Activated naive CD4-positive, alpha-beta T cell treated with anti-CD3 and anti-CD28 coated beads, Interleukin-2, amount 50 U/mL, for 24 hours (primary cell): ENCODE measurements at regions not wholly inside any gene's neighbourhood (a gene's known extent, or its start where the extent isn't known, plus 50 kb on each side); places are given as distances from the start of the nearest gene placed in this dataset.

Experiments used
- H3K27ac Mint-ChIP-seq: one replicate; pipeline ENCODE4 v1.8.0; 2021; ENCODE audit warnings: mild to moderate bottlenecking, mixed read lengths
- H3K27me3 Mint-ChIP-seq: one replicate; pipeline ENCODE4 v1.8.0; 2021; ENCODE audit warnings: mixed read lengths
- H3K36me3 Mint-ChIP-seq: one replicate; pipeline ENCODE4 v1.8.0; 2021; ENCODE audit warnings: mixed read lengths
- H3K4me1 Mint-ChIP-seq: one replicate; pipeline ENCODE4 v1.8.0; 2021; ENCODE audit warnings: mixed read lengths
- H3K4me3 Mint-ChIP-seq: one replicate; pipeline ENCODE4 v1.8.0; 2021; ENCODE audit warnings: mild to moderate bottlenecking, mixed read lengths
- H3K9me3 Mint-ChIP-seq: one replicate; pipeline ENCODE4 v1.8.0; 2021; ENCODE audit warnings: mixed read lengths

DNA sequence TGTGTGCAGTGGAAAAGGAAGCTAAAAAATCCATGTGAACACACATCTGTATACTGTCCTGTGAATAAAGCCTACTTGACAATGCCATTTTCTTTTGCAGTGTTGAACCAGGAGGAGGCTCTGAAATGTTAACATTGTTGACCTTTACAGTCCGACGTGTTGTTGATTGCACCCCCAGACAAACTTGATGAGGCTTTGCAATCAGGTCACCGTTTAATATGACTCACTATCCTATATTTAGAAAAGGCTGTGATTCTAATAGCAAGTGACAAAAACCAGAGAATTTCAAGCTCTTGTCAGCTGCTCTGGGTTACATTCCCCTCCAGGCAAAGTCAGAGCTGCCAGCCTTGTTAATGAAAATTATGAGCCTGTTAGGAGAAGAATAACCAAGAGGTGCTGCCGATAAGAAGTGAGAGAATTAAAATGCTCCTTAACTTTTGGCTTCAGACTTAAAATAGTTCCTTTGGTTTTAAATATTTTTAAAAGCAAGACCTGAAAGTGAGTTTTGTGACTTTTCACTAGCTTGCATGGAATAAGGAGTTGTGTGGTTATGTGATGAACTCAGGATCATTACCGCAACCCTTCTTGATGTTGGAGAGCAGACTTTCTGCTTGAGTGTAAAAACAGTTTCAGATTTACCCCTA lies 162.1 kb downstream of the QPCT start:
- Mint-ChIP-seq H3K9me3 (no peaks in the 10 kb centered on the region), H3K4me3 (no peak overlapping the region), H3K27ac (no peak overlapping the region), H3K4me1 (no peaks in the 10 kb centered on the region), H3K36me3 (no peaks in the 10 kb centered on the region), H3K27me3 (peaks cover 3% of the 10 kb centered on the region)

DNA sequence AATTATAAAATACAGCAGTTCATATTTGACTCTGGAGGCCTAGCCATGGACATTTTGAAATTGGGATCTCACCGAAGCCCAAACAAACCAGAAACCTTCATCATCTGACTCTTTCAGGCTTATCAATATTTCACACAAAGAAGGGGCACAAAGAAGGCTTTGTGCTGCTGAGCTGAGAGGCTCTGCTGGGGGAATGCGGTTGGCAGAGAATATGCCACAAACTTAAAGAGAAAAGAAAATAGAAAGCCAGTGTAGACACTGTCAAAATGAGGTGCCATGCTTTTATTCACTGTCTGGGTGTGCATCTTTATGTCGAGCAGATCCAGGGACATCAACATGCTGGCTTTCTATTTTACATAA lies 162.6 kb downstream of the QPCT start:
- no peaks in the 10 kb centered on the region for H3K4me1 Mint-ChIP-seq
- H3K27ac Mint-ChIP-seq: no peak overlapping the region
- H3K36me3 Mint-ChIP-seq: no peaks in the 10 kb centered on the region
- no peaks in the 10 kb centered on the region for H3K9me3 Mint-ChIP-seq
- no peak overlapping the region for H3K4me3 Mint-ChIP-seq
- H3K27me3 Mint-ChIP-seq: no peaks in the 10 kb centered on the region

DNA sequence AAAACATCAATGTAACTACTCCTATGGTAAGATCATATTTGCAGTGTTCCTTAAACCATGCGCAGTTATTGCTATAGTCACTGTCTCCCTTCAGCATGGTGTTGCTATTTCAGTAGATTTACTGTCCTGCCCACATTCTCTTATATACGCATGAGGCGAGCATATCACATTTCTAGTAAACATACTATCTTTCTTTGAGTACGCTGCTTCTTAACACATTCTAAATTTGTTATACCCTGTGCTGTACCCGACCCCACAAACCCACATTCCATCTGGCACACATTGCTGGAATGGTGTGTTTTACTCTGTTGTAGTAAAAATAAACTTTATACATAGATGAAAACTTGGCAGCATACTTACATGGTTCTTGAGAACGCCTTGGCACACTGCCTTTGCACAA lies 163.3 kb downstream of the QPCT start:
- H3K27ac Mint-ChIP-seq: no peak overlapping the region
- no peaks in the 10 kb centered on the region for H3K36me3 Mint-ChIP-seq
- no peaks in the 10 kb centered on the region for H3K4me1 Mint-ChIP-seq
- no peak overlapping the region for H3K4me3 Mint-ChIP-seq
- no peaks in the 10 kb centered on the region for H3K9me3 Mint-ChIP-seq
- no peaks in the 10 kb centered on the region for H3K27me3 Mint-ChIP-seq

DNA sequence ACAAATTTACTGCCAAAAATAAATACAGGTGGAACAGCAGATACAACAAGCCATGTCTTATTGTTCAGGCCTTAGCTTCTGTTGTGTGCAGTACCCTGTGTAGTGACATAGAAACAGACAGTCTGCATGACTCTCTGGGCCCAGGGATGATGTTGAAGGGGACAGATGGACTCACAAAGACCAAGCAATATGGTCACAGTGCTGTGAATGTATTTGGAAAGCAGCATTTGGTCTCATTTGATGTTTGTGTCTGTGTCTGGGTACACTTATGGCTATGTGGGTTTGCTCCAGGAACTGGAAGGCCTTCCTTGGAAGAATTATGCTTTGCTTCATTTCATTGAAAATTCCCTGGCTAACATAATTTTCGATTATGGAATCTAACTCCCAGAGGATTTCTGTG lies 158.5 kb downstream of the CDC42EP3 start:
- Mint-ChIP-seq H3K4me1 (no peaks in the 10 kb centered on the region), H3K27me3 (no peaks in the 10 kb centered on the region), H3K27ac (no peak overlapping the region), H3K4me3 (no peak overlapping the region), H3K9me3 (no peaks in the 10 kb centered on the region), H3K36me3 (no peaks in the 10 kb centered on the region)

DNA sequence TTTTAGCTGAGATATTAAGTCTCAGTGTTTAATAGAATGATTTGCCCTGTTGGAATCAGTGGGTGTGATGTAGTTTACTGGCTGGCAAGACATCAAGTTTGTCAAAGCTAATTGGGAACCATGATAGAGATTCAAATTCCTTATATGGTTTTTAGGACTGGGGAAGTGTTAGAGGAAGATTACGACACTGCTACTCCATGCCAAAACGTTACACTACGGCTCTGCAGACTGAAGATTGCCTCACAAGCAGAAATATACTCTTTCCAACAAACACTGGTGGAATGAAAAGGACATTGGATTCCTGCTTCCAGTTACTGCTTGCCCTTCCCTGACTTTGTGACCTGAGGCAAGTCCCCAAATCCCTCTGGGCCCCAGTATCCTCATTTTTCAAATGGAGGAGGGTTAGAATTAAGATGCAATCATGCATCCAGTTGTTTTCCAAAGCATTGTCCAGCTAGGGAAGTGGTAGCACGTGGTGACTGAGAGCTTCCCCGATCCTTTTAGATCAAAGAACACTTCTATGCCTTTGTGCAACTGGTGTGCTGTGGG lies 147.6 kb downstream of the CDC42EP3 start:
- no peak overlapping the region for H3K27ac Mint-ChIP-seq
- H3K27me3 Mint-ChIP-seq: no peaks in the 10 kb centered on the region
- no peaks in the 10 kb centered on the region for H3K9me3 Mint-ChIP-seq
- no peak overlapping the region for H3K4me3 Mint-ChIP-seq
- H3K4me1 Mint-ChIP-seq: no peaks in the 10 kb centered on the region
- no peaks in the 10 kb centered on the region for H3K36me3 Mint-ChIP-seq

DNA sequence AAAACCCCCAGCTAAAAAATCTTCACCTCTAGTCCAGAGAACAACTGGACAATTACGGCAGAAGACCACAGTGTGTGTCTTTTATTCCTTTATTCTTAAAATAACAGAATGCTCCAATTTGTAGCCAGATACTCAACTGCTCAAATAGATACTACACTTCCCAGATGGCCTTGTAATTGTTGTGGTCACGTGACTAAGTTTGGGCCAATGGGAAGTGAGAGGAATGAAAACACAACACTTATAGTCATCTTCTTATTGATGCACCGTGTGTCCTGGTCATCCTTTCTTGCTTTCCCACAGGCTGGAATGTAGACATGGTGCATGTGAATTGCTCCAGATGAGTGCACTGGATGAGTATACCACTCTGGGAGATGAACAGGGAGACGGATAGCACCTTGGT lies 145.1 kb downstream of the CDC42EP3 start:
- H3K36me3 Mint-ChIP-seq: no peaks in the 10 kb centered on the region
- H3K4me1 Mint-ChIP-seq: no peaks in the 10 kb centered on the region
- no peak overlapping the region for H3K27ac Mint-ChIP-seq
- no peaks in the 10 kb centered on the region for H3K27me3 Mint-ChIP-seq
- H3K4me3 Mint-ChIP-seq: no peak overlapping the region
- no peaks in the 10 kb centered on the region for H3K9me3 Mint-ChIP-seq

DNA sequence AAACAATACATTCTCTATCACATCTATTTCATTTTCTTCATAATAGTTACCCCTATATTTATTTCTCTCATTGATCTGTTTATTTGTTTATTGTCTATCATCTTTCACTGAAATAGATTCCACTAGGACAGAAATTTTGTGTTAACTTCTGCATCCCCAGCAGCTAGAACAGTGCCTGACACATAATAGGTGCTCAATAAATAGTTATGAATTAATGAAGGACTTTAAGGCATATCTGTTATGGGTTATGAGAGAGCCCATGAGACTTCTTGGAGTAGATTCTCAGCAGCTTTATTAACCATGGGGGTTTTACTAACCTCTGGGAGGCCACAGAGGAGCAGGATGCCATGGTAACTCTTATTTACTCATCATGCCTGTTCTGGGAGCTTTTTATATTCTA lies 144.6 kb downstream of the CDC42EP3 start:
- Mint-ChIP-seq H3K4me1 (no peaks in the 10 kb centered on the region), H3K27me3 (no peaks in the 10 kb centered on the region), H3K36me3 (no peaks in the 10 kb centered on the region), H3K4me3 (no peak overlapping the region), H3K27ac (no peak overlapping the region), H3K9me3 (no peaks in the 10 kb centered on the region)

DNA sequence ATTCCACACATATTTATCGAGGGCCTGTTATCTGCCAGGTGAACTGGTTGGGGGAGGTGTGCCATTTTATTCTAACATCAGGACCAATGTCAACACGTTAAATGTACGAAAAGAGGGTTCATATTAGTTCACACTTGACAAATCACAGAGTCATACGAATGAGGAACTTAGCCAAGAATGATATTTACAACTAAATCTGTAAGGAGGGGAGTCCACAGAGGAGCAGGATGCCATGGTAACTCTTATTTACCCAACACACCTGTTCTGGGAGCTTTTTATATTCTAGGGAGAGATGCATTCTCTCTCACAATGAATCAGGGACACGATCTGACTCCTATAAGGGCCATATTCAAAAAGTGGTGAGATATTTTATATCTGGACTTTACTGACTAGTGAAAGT lies 144.1 kb downstream of the CDC42EP3 start:
- H3K4me3 Mint-ChIP-seq: no peak overlapping the region
- H3K36me3 Mint-ChIP-seq: no peaks in the 10 kb centered on the region
- H3K4me1 Mint-ChIP-seq: no peaks in the 10 kb centered on the region
- H3K27me3 Mint-ChIP-seq: no peaks in the 10 kb centered on the region
- H3K9me3 Mint-ChIP-seq: no peaks in the 10 kb centered on the region
- no peak overlapping the region for H3K27ac Mint-ChIP-seq

DNA sequence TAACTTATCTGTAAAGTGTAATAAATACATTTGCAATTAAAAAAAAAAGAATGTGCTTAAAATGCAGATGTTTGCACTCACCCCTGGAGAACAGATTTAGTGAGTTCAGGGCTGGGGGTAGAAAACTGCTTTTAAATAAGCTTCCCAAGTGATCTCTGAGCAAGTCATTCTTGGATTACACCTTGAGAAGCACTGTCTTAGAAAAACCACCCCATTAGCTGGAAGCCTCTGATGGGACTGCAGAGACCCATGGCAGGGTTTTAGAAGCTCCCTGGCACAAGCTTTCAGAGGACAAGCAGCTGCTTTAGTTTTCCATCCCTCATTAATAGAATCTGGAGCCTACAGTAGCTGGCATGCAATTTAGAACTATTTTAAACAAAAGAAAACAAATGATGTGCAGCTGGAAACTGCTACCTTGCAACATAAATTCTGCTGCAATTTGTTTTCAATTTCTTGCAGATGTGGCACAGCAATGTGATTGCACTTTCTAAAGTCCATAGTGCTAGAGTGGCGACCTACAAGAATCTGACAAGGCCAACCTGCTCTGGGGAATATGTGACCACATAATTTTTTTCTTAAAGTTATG lies 141.5 kb downstream of the CDC42EP3 start:
- H3K27ac Mint-ChIP-seq: no peak overlapping the region
- no peaks in the 10 kb centered on the region for H3K4me1 Mint-ChIP-seq
- peaks cover 1% of the 10 kb centered on the region for H3K27me3 Mint-ChIP-seq
- no peak overlapping the region for H3K4me3 Mint-ChIP-seq
- H3K36me3 Mint-ChIP-seq: no peaks in the 10 kb centered on the region
- H3K9me3 Mint-ChIP-seq: no peaks in the 10 kb centered on the region

DNA sequence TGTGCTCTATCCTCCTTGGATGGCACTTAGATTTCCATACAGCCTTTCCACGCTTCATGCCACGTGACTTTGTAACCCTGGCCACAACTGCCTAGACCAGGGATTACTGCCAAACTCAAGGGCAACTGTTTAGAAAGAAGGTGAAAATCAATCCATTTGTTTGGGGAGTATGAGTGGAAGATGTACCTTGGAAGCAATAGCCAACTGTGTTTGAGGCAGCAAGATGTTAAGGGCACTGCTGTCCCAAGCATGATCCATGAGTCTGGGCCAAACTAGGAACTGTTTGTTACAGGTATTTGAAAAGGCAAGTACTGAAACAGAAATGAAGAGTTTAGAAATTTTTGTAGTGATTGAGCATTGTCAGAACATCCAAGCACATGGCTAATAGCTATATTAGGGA lies 138.9 kb downstream of the CDC42EP3 start:
- H3K9me3 Mint-ChIP-seq: no peaks in the 10 kb centered on the region
- H3K27me3 Mint-ChIP-seq: peaks cover 1% of the 10 kb centered on the region
- no peak overlapping the region for H3K4me3 Mint-ChIP-seq
- H3K27ac Mint-ChIP-seq: no peak overlapping the region
- H3K36me3 Mint-ChIP-seq: no peaks in the 10 kb centered on the region
- H3K4me1 Mint-ChIP-seq: peaks cover 4% of the 10 kb centered on the region

DNA sequence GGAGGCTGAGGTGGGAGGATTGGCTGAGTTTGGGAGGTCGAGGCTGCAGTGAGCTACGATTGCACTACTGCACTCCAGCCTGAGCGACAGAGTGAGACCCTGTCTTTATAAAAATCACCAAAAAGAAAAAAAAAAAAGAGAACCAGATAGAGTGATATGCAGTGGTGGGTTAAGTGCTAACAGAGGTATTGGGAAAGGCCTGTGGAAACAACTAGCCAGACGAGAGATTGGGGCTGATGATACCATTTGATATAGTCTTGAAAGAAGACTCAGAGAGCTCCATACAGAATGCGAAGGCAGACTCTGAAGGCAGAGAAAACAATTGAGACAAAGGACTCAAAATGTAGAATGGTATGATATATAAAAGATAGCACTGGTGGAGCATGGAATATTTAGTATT lies 134.1 kb downstream of the CDC42EP3 start:
- Mint-ChIP-seq H3K27me3 (peaks cover 1% of the 10 kb centered on the region), H3K9me3 (no peaks in the 10 kb centered on the region), H3K27ac (no peak overlapping the region), H3K4me3 (no peak overlapping the region), H3K36me3 (no peaks in the 10 kb centered on the region), H3K4me1 (peaks cover 4% of the 10 kb centered on the region)

DNA sequence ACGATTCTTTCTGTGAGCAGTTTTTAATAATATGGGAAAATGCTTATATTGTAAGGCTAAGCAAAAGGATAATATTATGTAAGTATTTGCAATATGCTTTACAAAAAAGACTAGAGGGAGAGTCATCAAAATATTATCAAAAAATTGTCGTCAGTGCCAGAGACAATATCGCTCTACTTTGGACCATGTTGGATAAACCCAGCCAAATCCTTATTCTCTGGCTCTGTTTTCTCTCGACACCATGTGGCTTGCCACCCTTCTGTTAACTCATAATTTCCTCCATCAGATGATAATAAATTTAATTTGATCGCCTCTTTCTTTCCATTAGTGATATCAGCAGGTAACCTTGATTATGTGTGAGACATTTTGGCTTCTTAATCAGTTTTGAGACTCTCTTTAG lies 129.9 kb downstream of the CDC42EP3 start:
- Mint-ChIP-seq H3K27me3 (no peaks in the 10 kb centered on the region), H3K9me3 (no peaks in the 10 kb centered on the region), H3K4me1 (no peaks in the 10 kb centered on the region), H3K4me3 (no peak overlapping the region), H3K27ac (no peak overlapping the region), H3K36me3 (no peaks in the 10 kb centered on the region)

DNA sequence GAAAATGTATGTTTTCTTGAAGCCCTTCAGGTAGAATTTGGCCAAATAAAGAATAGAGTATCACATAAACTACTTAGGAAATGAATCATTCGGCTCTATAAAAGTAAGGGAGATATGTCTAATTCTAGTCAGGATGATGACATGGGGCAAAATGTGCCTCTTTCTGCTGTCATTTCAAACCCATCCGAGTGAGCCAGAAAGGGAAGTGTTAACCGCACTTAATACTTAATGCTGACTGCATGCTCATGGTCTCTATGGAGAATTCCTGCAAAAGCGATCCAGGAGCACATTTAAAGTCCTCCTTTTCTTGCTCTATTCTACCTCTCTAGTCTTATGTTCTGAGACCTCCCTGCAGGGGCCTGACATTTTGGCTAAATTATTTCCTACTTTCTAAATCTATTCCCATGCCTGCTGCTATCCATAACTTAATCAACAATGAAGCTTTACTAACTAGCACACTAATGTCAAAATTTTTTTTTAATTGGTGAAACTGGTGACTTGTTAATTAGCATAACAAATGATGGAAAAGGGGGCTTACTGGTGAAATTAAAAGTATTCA lies 127.4 kb downstream of the CDC42EP3 start:
- H3K27ac Mint-ChIP-seq: no peak overlapping the region
- H3K27me3 Mint-ChIP-seq: no peaks in the 10 kb centered on the region
- no peaks in the 10 kb centered on the region for H3K36me3 Mint-ChIP-seq
- no peaks in the 10 kb centered on the region for H3K4me1 Mint-ChIP-seq
- no peaks in the 10 kb centered on the region for H3K9me3 Mint-ChIP-seq
- H3K4me3 Mint-ChIP-seq: no peak overlapping the region

DNA sequence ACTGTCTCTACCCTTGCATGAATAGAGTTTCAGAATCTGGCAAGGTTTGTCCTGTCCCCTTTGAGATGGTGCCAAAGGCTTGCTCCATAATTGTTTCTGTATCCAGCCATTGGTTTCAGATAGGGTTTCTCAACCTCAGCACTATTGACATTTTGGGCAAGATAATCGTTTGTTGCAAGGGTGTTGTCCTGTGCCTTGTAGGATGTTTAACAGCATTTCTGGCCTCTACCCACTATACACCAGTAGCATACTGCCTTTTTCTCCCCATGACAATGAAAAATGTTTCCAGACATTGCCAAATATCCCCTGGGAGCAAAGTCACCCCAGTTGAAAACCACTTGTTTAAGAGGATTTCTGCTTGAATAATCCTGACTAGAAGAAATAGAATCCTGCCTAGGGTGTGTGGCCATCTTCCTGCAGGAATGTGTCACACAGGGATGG lies 126.8 kb downstream of the CDC42EP3 start:
- no peaks in the 10 kb centered on the region for H3K9me3 Mint-ChIP-seq
- H3K36me3 Mint-ChIP-seq: no peaks in the 10 kb centered on the region
- H3K27me3 Mint-ChIP-seq: no peaks in the 10 kb centered on the region
- no peak overlapping the region for H3K27ac Mint-ChIP-seq
- no peak overlapping the region for H3K4me3 Mint-ChIP-seq
- H3K4me1 Mint-ChIP-seq: no peaks in the 10 kb centered on the region

DNA sequence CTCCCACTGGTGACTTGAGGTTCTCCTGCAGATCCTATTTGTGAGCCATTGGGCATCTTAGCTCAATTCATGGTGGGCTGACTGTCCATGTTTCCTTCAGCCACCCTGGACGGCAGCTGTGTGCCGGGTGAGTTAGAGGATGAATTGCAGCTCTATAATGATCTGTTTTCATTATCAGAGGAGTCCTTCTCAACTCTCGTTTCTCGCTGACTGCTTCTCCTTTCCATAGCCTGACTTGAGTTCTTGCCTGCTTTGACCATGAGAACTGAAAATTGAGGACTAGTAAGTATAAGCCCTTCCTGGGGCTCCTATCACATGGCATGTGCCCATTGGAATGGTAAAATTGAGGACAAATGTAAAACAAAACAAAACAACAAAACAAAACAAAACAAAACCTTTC lies 121.8 kb downstream of the CDC42EP3 start:
- H3K9me3 Mint-ChIP-seq: no peaks in the 10 kb centered on the region
- H3K27ac Mint-ChIP-seq: no peak overlapping the region
- H3K4me3 Mint-ChIP-seq: no peak overlapping the region
- no peaks in the 10 kb centered on the region for H3K27me3 Mint-ChIP-seq
- peaks cover 12% of the 10 kb centered on the region for H3K4me1 Mint-ChIP-seq
- no peaks in the 10 kb centered on the region for H3K36me3 Mint-ChIP-seq

DNA sequence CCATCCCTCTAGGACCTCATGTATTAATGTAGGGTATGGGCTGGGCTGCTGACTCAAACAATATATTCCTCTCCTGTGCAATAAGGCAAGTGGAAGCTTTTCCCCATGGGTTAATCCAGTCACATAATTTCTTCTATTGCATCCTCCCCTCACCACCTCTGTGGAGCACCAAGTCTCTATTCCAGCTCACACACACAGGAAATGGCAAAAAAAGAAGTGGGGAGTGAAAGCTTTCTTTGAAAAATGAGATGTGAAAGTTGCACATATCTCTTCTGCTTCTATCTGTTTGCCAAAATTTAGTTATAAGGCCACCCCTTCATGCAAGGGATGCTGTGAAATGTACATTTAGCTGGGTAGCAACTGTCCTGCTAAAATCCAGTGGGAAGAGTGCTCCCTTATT lies 121.3 kb downstream of the CDC42EP3 start:
- Mint-ChIP-seq H3K4me1 (peaks cover 12% of the 10 kb centered on the region), H3K27me3 (no peaks in the 10 kb centered on the region), H3K36me3 (no peaks in the 10 kb centered on the region), H3K27ac (no peak overlapping the region), H3K9me3 (no peaks in the 10 kb centered on the region), H3K4me3 (no peak overlapping the region)
